Limb (tissue), 2 donors: ENCODE measurements at regions not wholly inside any gene's neighbourhood (a gene's known extent, or its start where the extent isn't known, plus 50 kb on each side); places are given as distances from the start of the nearest gene placed in this dataset.
"Not testable (repeated sequence)": the region's sequence is repeated elsewhere in the genome, so short reads cannot be mapped to it uniquely, and the experiment has no call there.

Experiments used
- DNase-seq, 2 donors: peaks; one replicate each; pipeline ENCODE4 v3.0.0-alpha.2; 2016; ENCODE audit errors: extremely low spot score in 2 of 2

GRCh38 chr5:110224050-110224449, 502.4 kb downstream of the TMEM232 start:
- no peak for DNase-seq

GRCh38 chr5:110225949-110226348, 500.5 kb downstream of the TMEM232 start:
- no peak for DNase-seq

- DNase-seq = no peak
Observed at GRCh38 chr5:110239786-110240185, 486.7 kb downstream of the TMEM232 start.

- DNase-seq = no peak
Observed at GRCh38 chr5:110242950-110243349, 483.5 kb downstream of the TMEM232 start.

GRCh38 chr5:110248921-110249320, 477.6 kb downstream of the TMEM232 start:
- no peak for DNase-seq

DNA sequence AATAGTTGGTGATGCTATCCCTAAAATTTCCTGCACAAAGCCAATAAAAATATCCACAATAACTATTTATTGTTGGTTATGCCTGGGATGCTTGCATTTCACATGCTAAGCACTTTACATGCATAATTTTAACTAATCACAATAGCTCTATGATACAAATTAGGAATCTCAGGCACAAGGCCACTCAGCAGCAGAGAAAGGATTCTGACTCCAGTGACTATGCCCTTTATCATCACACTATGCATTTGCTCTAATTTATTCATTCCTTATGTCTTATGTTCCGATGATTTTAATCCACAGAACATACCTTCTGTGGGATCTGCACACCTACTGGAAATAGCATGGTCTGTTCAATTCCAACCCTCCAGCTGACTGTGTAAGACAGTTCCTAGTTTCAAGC, 476.1 kb downstream of the TMEM232 start:
- no peak for DNase-seq

DNA sequence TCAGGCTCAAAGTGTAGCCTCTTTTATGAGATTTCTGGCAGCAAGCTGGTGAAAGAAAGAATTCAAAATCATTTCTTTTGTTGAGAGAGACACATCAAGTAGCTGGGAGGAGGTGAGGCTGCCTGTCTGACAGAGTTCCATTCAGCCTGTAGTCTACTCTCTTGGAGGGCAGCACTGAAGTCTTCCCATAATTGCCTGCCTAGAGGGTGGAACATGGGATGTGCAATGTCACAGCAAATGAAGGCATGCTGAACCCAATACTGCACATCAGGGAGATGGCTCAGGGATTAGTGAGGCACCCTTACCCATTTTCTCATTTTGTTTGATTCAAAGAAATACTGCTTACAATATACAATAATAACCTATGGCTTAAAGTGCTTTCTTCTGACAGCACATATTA, 475.7 kb downstream of the TMEM232 start:
- DNase-seq = no peak

- DNase-seq = no peak
Observed at GRCh38 chr5:110251366-110251765, 475.1 kb downstream of the TMEM232 start.

GRCh38 chr5:110255194-110255593, 471.3 kb downstream of the TMEM232 start:
- no peak for DNase-seq

DNA sequence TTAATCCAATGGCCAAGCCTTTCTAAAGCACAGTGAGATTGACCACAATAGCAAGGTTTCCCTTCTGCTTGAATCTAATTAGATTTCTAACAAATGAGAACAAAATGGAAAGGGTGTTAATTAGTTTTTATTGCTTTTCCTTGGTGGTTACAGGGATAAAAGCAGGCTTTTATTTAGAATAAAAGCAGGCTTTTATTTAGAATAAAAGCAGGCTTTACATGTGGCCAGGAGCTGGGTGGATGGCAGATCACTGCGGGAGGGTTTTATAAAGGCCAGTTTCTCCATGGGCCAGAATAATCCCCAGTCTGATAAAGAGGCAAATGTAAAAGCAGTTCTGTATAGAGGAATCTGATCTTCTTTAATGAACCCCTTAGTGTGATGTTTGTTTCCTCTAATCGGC, 470.2 kb downstream of the TMEM232 start:
- DNase-seq = no peak

DNA sequence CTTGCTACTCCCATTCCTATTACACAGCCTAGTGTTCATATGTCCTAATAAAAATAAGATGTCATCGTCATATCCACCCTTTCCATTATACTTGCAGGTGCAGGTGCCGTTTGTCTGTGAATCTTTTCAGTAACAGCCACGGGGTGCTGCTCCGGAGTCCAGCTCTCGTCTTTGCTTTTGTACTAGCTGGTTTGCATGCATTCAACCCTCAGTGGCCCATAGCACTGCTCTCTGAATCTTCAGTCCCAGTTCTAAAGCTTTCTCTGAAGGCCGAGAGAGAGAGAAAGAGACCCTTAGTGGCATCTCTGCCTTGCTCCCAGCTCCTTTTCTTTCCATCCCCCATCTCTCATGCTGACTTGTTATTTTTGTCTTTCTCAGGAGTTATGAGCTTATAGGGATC, 468.5 kb downstream of the TMEM232 start:
- DNase-seq = no peak

GRCh38 chr5:110258460-110259216, 467.8 kb downstream of the TMEM232 start:
- no peak for DNase-seq

DNA sequence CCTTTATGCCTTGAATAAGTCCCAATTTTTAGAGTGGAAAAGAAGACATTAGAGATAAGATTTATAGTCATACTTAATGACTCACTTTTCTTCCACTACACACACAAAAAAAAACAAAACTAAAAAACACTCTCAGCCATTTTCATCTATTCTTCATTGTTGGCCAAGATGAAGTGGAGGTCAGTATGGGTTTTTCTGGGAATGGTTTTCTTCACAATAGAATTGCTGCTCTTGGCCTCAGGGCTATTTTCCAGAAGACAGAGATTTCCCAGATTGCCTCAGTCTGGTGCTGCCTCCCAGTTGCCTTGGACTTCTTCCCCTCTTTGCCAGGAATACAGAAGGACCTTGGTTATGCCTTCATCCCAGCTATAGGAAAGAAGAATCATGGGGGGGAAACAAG, 463.7 kb downstream of the TMEM232 start:
- no peak for DNase-seq

GRCh38 chr5:110264661-110265060, 461.8 kb downstream of the TMEM232 start:
- DNase-seq = peak in 1 of 2 donors; percentile 7

GRCh38 chr5:110265162-110265561, 461.3 kb downstream of the TMEM232 start:
- DNase-seq = no peak

DNA sequence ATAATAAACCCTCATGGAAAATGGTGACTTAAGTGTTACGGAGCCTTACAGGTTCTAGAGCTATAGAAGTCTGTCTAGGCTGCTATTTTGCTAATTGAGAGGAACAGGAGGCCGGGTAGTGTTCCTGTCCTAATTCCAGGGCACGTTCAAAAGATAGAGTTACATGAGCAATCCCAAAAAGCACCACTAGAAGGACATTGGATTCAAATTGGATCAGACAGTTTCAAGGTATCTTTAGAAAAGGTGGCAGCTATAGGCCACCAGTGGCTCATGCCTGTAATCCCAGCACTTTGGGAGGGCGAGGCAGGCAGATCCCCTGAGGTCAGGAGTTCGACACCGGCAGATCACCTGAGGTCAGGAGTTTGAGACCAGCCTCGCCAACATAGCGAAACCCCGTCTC, 458.8 kb downstream of the TMEM232 start:
- no peak for DNase-seq

DNA sequence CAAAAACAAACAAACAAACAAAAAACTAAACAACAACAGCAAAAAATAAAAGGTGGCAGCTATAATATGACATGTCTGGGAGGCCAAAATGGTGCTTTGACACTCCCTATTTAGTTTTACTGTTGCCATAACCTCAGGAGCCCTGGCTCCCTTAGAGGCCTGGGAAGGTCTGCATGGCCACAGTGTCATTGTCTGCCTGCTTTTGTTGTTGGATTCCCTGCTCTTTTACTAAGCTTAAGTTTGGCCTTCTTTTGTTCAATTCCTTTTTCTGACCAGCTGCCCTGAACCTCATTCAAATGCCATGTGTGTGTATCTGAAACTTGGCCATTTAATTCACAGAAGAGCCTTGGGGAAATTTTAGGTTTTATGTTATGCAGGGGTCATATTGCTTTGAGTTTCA, 458.2 kb downstream of the TMEM232 start:
- no peak for DNase-seq

DNA sequence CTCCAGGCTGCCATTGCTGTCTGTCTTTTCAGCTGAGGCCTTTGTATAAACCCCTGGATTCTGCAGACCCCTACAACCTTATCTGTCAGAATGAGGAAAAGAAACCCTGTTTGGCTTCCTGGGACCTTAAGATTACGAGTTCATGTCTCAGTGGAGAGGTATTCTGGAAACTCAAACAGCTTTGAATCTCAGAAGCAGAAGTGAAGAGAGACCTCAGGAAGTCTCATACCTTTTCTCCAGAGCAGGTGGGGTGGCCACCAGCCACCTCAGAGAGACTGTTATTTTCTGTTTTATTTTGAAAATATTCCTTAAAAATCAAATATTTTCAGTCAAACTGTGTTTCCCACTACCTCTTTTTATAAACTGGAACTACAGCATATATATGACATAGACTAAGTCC, 457.5 kb downstream of the TMEM232 start:
- DNase-seq = no peak

GRCh38 chr5:110269478-110270142, 456.9 kb downstream of the TMEM232 start:
- DNase-seq = no peak

GRCh38 chr5:110275878-110276277, 450.6 kb downstream of the TMEM232 start:
- DNase-seq = no peak

- DNase-seq = not testable (repeated sequence)
Observed at GRCh38 chr5:110278449-110278848, 448.0 kb downstream of the TMEM232 start.

- not testable (repeated sequence) for DNase-seq
Observed at GRCh38 chr5:110284121-110284520, 442.4 kb downstream of the TMEM232 start.
